Epithelial cell of proximal tubule (primary cell): ENCODE measurements at regions not wholly inside any gene's neighbourhood (a gene's known extent, or its start where the extent isn't known, plus 50 kb on each side); places are given as distances from the start of the nearest gene placed in this dataset.

Source experiments
- DNase-seq: peaks from one replicate; pipeline ENCODE4 v3.0.0-alpha.2; 2011; ENCODE audit warnings: low read depth
- H3K4me3 ChIP-seq: 2 replicates; pipeline ENCODE4 v1.5.1; 2011; ENCODE audit warnings: low read depth, mild to moderate bottlenecking, low read length
- CTCF ChIP-seq: conservative IDR thresholded peaks from 2 replicates; pipeline ENCODE4 v1.5.1; 2012; ENCODE audit warnings: low read depth, mild to moderate bottlenecking, low read length

GRCh38 chr5:28703651-28704260 lies 1665.4 kb upstream of the CDH9 start:
- no peak for DNase-seq
- no peak overlapping the region for H3K4me3 ChIP-seq
- TF ChIP-seq CTCF, result no peak

GRCh38 chr5:28691526-28691925 lies 1653.1 kb upstream of the CDH9 start:
- TF ChIP-seq CTCF, result no peak
- DNase-seq, result no peak

GRCh38 chr5:28685794-28686193 lies 1647.4 kb upstream of the CDH9 start:
- no peak overlapping the region for H3K4me3 ChIP-seq
- no peak for DNase-seq
- no peak for TF ChIP-seq CTCF

More at GRCh38 chr5:28691526-28691925, 1653.1 kb upstream of the CDH9 start:
- H3K4me3 ChIP-seq, result no peak overlapping the region

GRCh38 chr5:28678899-28679298 lies 1640.5 kb upstream of the CDH9 start:
- no peak for DNase-seq
- no peak overlapping the region for H3K4me3 ChIP-seq
- TF ChIP-seq CTCF, result no peak

GRCh38 chr5:28666110-28666509 lies 1627.7 kb upstream of the CDH9 start:
- TF ChIP-seq CTCF, result no peak
- no peak for DNase-seq
- H3K4me3 ChIP-seq, result no peak overlapping the region

- DNase-seq, result no peak
- peak; percentile 18 for TF ChIP-seq CTCF
Measured at GRCh38 chr5:28648108-28648507, 1609.7 kb upstream of the CDH9 start.

GRCh38 chr5:28632607-28633006 lies 1594.2 kb upstream of the CDH9 start:
- TF ChIP-seq CTCF, result no peak
- H3K4me3 ChIP-seq, result no peak overlapping the region
- DNase-seq, result no peak

More at GRCh38 chr5:28648108-28648507, 1609.7 kb upstream of the CDH9 start:
- H3K4me3 ChIP-seq, result no peak overlapping the region
